ENCODE measurements at regions not wholly inside any gene's neighbourhood (a gene's known extent, or its start where the extent isn't known, plus 50 kb on each side); places are given as distances from the start of the nearest gene placed in this dataset.

DNA sequence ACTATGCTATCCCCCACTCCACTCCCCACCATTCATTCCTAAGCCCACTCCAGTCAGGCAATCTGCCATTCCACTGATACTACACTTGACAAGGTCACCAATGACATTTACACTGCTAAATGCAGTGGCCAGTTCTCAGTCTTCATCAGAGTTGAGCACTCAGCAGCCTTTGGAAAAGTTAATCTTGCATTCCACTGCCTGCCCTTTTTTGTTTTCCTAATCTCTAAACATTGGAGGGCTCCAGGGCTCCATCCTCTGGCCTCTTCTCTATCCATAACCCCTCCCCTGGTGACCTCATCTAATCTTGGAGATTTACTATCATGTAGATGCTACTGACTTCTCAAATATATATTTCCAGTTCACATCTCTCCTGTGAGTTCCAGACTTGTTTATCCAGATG is 70.9 kb upstream of the S1PR1 start:
- Histone ChIP-seq H3K27ac (ENCODE audit: low read depth, low read length) (no peak overlapping the region), H3K36me3 (ENCODE audit: control insufficient read depth, insufficient read depth, low read length) (no peaks in the 10 kb centered on the region), H3K4me1 (ENCODE audit: control insufficient read depth, insufficient read depth, low read length) (peaks cover 14% of the 10 kb centered on the region), H3K27me3 (ENCODE audit: control insufficient read depth, insufficient read depth, low read length, poor library complexity, severe bottlenecking) (no peaks in the 10 kb centered on the region), H3K9me3 (ENCODE audit: control insufficient read depth, low read length) (peaks cover 4% of the 10 kb centered on the region), H3K4me3 (ENCODE audit: low read length) (peak overlapping the region; percentile 57), H3K9ac (ENCODE audit: extremely low read depth, low read length, poor library complexity, severe bottlenecking) (no peak overlapping the region)
- H3K36me3 Mint-ChIP-seq (ENCODE audit: low read depth), result no peaks in the 10 kb centered on the region
- H3K27ac Mint-ChIP-seq, result peak overlapping the region; percentile 12
- DNase-seq, result peak; percentile 48
- TF ChIP-seq, protein P1, sequence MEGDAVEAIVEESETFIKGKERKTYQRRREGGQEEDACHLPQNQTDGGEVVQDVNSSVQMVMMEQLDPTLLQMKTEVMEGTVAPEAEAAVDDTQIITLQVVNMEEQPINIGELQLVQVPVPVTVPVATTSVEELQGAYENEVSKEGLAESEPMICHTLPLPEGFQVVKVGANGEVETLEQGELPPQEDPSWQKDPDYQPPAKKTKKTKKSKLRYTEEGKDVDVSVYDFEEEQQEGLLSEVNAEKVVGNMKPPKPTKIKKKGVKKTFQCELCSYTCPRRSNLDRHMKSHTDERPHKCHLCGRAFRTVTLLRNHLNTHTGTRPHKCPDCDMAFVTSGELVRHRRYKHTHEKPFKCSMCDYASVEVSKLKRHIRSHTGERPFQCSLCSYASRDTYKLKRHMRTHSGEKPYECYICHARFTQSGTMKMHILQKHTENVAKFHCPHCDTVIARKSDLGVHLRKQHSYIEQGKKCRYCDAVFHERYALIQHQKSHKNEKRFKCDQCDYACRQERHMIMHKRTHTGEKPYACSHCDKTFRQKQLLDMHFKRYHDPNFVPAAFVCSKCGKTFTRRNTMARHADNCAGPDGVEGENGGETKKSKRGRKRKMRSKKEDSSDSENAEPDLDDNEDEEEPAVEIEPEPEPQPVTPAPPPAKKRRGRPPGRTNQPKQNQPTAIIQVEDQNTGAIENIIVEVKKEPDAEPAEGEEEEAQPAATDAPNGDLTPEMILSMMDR (conservative IDR thresholded peaks at IDR 0.05), result peak; percentile 10
- H3K9me3 Mint-ChIP-seq, result no peaks in the 10 kb centered on the region
- no peak overlapping the region for H3K4me3 Mint-ChIP-seq
- H3K27me3 Mint-ChIP-seq (ENCODE audit: insufficient read depth), result no peaks in the 10 kb centered on the region
- H3K4me1 Mint-ChIP-seq, result peaks cover 10% of the 10 kb centered on the region

DNA sequence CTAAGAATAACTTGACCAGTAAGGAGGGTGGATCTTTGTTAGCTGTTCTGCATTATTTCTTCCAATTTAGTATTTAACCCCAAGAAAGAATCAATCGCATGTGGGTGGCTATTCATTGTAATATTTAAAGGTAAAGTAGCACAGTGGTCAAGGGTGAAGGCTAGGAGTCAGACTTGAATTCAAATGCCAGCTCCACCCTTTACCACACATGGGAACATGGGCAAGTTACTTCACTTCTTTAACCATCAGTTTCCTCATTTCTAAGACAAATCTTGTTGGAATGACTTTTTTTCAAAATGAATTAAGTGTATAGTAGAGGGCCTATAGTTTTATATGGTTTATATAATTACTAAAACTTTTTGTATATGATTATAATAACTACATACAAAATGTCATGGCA is 71.3 kb upstream of the S1PR1 start:
- Histone ChIP-seq H3K9me3 (ENCODE audit: control insufficient read depth, low read length) (peaks cover 4% of the 10 kb centered on the region), H3K4me3 (ENCODE audit: low read length) (no peak overlapping the region), H3K27me3 (ENCODE audit: control insufficient read depth, insufficient read depth, low read length, poor library complexity, severe bottlenecking) (no peaks in the 10 kb centered on the region), H3K4me1 (ENCODE audit: control insufficient read depth, insufficient read depth, low read length) (peaks cover 14% of the 10 kb centered on the region), H3K9ac (ENCODE audit: extremely low read depth, low read length, poor library complexity, severe bottlenecking) (no peak overlapping the region), H3K36me3 (ENCODE audit: control insufficient read depth, insufficient read depth, low read length) (no peaks in the 10 kb centered on the region), H3K27ac (ENCODE audit: low read depth, low read length) (no peak overlapping the region)
- DNase-seq, result no peak
- Mint-ChIP-seq H3K27ac (no peak overlapping the region), H3K27me3 (ENCODE audit: insufficient read depth) (no peaks in the 10 kb centered on the region), H3K4me1 (peaks cover 10% of the 10 kb centered on the region), H3K36me3 (ENCODE audit: low read depth) (no peaks in the 10 kb centered on the region), H3K4me3 (no peak overlapping the region), H3K9me3 (no peaks in the 10 kb centered on the region)
- TF ChIP-seq, protein P1 (conservative IDR thresholded peaks at IDR 0.05), result no peak
- WGBS, 2 experiments (ENCODE audit: insufficient coverage in 1 of 2, insufficient read length in 1 of 2), result no CpG with 5 or more reads among the region's 1 CpG

- Histone ChIP-seq H3K36me3 (ENCODE audit: control insufficient read depth, insufficient read depth, low read length) (no peaks in the 10 kb centered on the region), H3K9ac (ENCODE audit: extremely low read depth, low read length, poor library complexity, severe bottlenecking) (no peak overlapping the region), H3K4me1 (ENCODE audit: control insufficient read depth, insufficient read depth, low read length) (peaks cover 14% of the 10 kb centered on the region), H3K27ac (ENCODE audit: low read depth, low read length) (no peak overlapping the region), H3K9me3 (ENCODE audit: control insufficient read depth, low read length) (peaks cover 4% of the 10 kb centered on the region), H3K27me3 (ENCODE audit: control insufficient read depth, insufficient read depth, low read length, poor library complexity, severe bottlenecking) (no peaks in the 10 kb centered on the region), H3K4me3 (ENCODE audit: low read length) (no peak overlapping the region)
- TF ChIP-seq, protein P1 (conservative IDR thresholded peaks at IDR 0.05), result no peak
- no peaks in the 10 kb centered on the region for H3K27me3 Mint-ChIP-seq (ENCODE audit: insufficient read depth)
- WGBS, 2 experiments (ENCODE audit: insufficient coverage in 1 of 2, insufficient read length in 1 of 2), result 84 to 91% methylated on average over 2 to 3 of the region's 3 CpGs
- H3K9me3 Mint-ChIP-seq, result no peaks in the 10 kb centered on the region
- no peak for DNase-seq
- no peak overlapping the region for H3K27ac Mint-ChIP-seq
- no peak overlapping the region for H3K4me3 Mint-ChIP-seq
- H3K36me3 Mint-ChIP-seq (ENCODE audit: low read depth), result no peaks in the 10 kb centered on the region
- H3K4me1 Mint-ChIP-seq, result peaks cover 10% of the 10 kb centered on the region
These were observed 72.0 kb upstream of the S1PR1 start for GRCh38 chr1:101164776-101165175.
